ENCODE measurements at regions not wholly inside any gene's neighbourhood (a gene's known extent, or its start where the extent isn't known, plus 50 kb on each side); places are given as distances from the start of the nearest gene placed in this dataset.
"Not testable (repeated sequence)": the region's sequence is repeated elsewhere in the genome, so short reads cannot be mapped to it uniquely, and the experiment has no call there.

GRCh38 chr2:147614471-147614870 is 230.4 kb upstream of the ACVR2A start:
- DNase-seq (ENCODE audit: low read depth in 2 of 3, low spot score in 1 of 3): no peak

GRCh38 chr2:147610496-147611040 is 234.3 kb upstream of the ACVR2A start:
- DNase-seq (ENCODE audit: low read depth in 2 of 3, low spot score in 1 of 3): no peak

GRCh38 chr2:147609301-147609700 is 235.5 kb upstream of the ACVR2A start:
- DNase-seq (ENCODE audit: low read depth in 2 of 3, low spot score in 1 of 3): no peak

- DNase-seq (ENCODE audit: low read depth in 2 of 3, low spot score in 1 of 3): no peak
These were observed 237.4 kb upstream of the ACVR2A start for GRCh38 chr2:147607379-147607778.

- no peak for DNase-seq (ENCODE audit: low read depth in 2 of 3, low spot score in 1 of 3)
These were observed 241.0 kb upstream of the ACVR2A start for GRCh38 chr2:147603876-147604275.

GRCh38 chr2:147603447-147603846 is 241.4 kb upstream of the ACVR2A start:
- no peak for DNase-seq (ENCODE audit: low read depth in 2 of 3, low spot score in 1 of 3)

- DNase-seq (ENCODE audit: low read depth in 2 of 3, low spot score in 1 of 3): no peak
These were observed 244.2 kb upstream of the ACVR2A start for GRCh38 chr2:147600646-147601045.

- DNase-seq (ENCODE audit: low read depth in 2 of 3, low spot score in 1 of 3): no peak
These were observed 244.6 kb upstream of the ACVR2A start for GRCh38 chr2:147600223-147600622.

- no peak for DNase-seq (ENCODE audit: low read depth in 2 of 3, low spot score in 1 of 3)
These were observed 249.6 kb upstream of the ACVR2A start for GRCh38 chr2:147595200-147595599.

- no peak for DNase-seq (ENCODE audit: low read depth in 2 of 3, low spot score in 1 of 3)
These were observed 250.8 kb upstream of the ACVR2A start for GRCh38 chr2:147594038-147594437.

- DNase-seq (ENCODE audit: low read depth in 2 of 3, low spot score in 1 of 3): not testable (repeated sequence)
These were observed 252.0 kb upstream of the ACVR2A start for GRCh38 chr2:147592784-147593183.

- DNase-seq (ENCODE audit: low read depth in 2 of 3, low spot score in 1 of 3): no peak
These were observed 255.7 kb upstream of the ACVR2A start for GRCh38 chr2:147589127-147589526.

- no peak for DNase-seq (ENCODE audit: low read depth in 2 of 3, low spot score in 1 of 3)
These were observed 256.6 kb upstream of the ACVR2A start for GRCh38 chr2:147588191-147588590.

- DNase-seq (ENCODE audit: low read depth in 2 of 3, low spot score in 1 of 3): no peak
These were observed 266.3 kb upstream of the ACVR2A start for GRCh38 chr2:147578529-147578928.

- DNase-seq (ENCODE audit: low read depth in 2 of 3, low spot score in 1 of 3): no peak
These were observed 266.8 kb upstream of the ACVR2A start for GRCh38 chr2:147577998-147578380.

GRCh38 chr2:147577323-147577997 is 267.4 kb upstream of the ACVR2A start:
- no peak for DNase-seq (ENCODE audit: low read depth in 2 of 3, low spot score in 1 of 3)

GRCh38 chr2:147575106-147575505 is 269.7 kb upstream of the ACVR2A start:
- no peak for DNase-seq (ENCODE audit: low read depth in 2 of 3, low spot score in 1 of 3)

- DNase-seq (ENCODE audit: low read depth in 2 of 3, low spot score in 1 of 3): no peak
These were observed 272.2 kb upstream of the ACVR2A start for GRCh38 chr2:147572622-147573021.

- no peak for DNase-seq (ENCODE audit: low read depth in 2 of 3, low spot score in 1 of 3)
These were observed 275.4 kb upstream of the ACVR2A start for GRCh38 chr2:147569426-147569825.

- DNase-seq (ENCODE audit: low read depth in 2 of 3, low spot score in 1 of 3): no peak
These were observed 276.7 kb upstream of the ACVR2A start for GRCh38 chr2:147568109-147568508.

- no peak for DNase-seq (ENCODE audit: low read depth in 2 of 3, low spot score in 1 of 3)
These were observed 277.7 kb upstream of the ACVR2A start for GRCh38 chr2:147567136-147567535.

- no peak for DNase-seq (ENCODE audit: low read depth in 2 of 3, low spot score in 1 of 3)
These were observed 283.9 kb upstream of the ACVR2A start for GRCh38 chr2:147560810-147561535.

Data from stimulated activated CD4-positive, alpha-beta T cell treated with anti-CD3 and anti-CD28 coated beads, Interleukin-12 subunit alpha, Interleukin-12 subunit beta, amount 100 ng/mL, for 48 hours (primary cell).